VCaP (cell line): ENCODE measurements at regions not wholly inside any gene's neighbourhood (a gene's known extent, or its start where the extent isn't known, plus 50 kb on each side); places are given as distances from the start of the nearest gene placed in this dataset.

Experiments
- H3K27ac ChIP-seq: fragments of 450-650 bp; 2 replicates; pipeline ENCODE4 v1.5.1; 2017
- CTCF ChIP-seq: fragments of 450-650 bp; conservative IDR thresholded peaks from 2 replicates; pipeline ENCODE4 v1.5.1; 2017; ENCODE audit warnings: mild to moderate bottlenecking, moderate library complexity

GRCh38 chr15:49734831-49735508 is 114.1 kb downstream of the DTWD1 start:
- TF ChIP-seq CTCF, result no peak
- no peak overlapping the region for H3K27ac ChIP-seq

GRCh38 chr15:49737127-49737526 is 116.3 kb downstream of the DTWD1 start:
- no peak for TF ChIP-seq CTCF
- no peak overlapping the region for H3K27ac ChIP-seq

- TF ChIP-seq CTCF, result no peak
- H3K27ac ChIP-seq, result no peak overlapping the region
Measured at GRCh38 chr15:49741712-49742111, 120.9 kb downstream of the DTWD1 start.

- no peak overlapping the region for H3K27ac ChIP-seq
- TF ChIP-seq CTCF, result no peak
Measured at GRCh38 chr15:49742381-49742780, 121.5 kb downstream of the DTWD1 start.

GRCh38 chr15:49747340-49747739 is 126.5 kb downstream of the DTWD1 start:
- TF ChIP-seq CTCF, result no peak
- H3K27ac ChIP-seq, result no peak overlapping the region

GRCh38 chr15:49748791-49749190 is 127.9 kb downstream of the DTWD1 start:
- H3K27ac ChIP-seq, result no peak overlapping the region
- no peak for TF ChIP-seq CTCF

GRCh38 chr15:49750553-49750952 is 129.7 kb downstream of the DTWD1 start:
- TF ChIP-seq CTCF, result no peak
- H3K27ac ChIP-seq, result no peak overlapping the region
